HG03196 (cell line): ENCODE measurements at regions not wholly inside any gene's neighbourhood (a gene's known extent, or its start where the extent isn't known, plus 50 kb on each side); places are given as distances from the start of the nearest gene placed in this dataset.

ENCODE experiments used
- ATAC-seq: cut with Tn5 transposase; IDR thresholded peaks from one replicate; pipeline ENCODE4 v1.9.1; 2021; ENCODE audit not compliant: unreplicated experiment

GRCh38 chr3:107992976-107993684 lies 97.7 kb downstream of the CD47 start:
- no peak for ATAC-seq

GRCh38 chr3:107990926-107991325 lies 99.9 kb downstream of the CD47 start:
- ATAC-seq = no peak

GRCh38 chr3:107990433-107990832 lies 100.4 kb downstream of the CD47 start:
- no peak for ATAC-seq

- ATAC-seq = no peak
Measured at GRCh38 chr3:107989661-107990060, 101.2 kb downstream of the CD47 start.

- ATAC-seq = no peak
Measured at GRCh38 chr3:107988460-107989175, 102.2 kb downstream of the CD47 start.

- no peak for ATAC-seq
Measured at GRCh38 chr3:107987036-107987939, 103.5 kb downstream of the CD47 start.

- ATAC-seq = no peak
Measured at GRCh38 chr3:107986505-107986904, 104.3 kb downstream of the CD47 start.

- ATAC-seq = peak; percentile 99
Measured at GRCh38 chr3:107985496-107985895, 105.3 kb downstream of the CD47 start.

GRCh38 chr3:107983247-107983646 lies 107.6 kb downstream of the CD47 start:
- ATAC-seq = no peak

- no peak for ATAC-seq
Measured at GRCh38 chr3:107982165-107982564, 108.7 kb downstream of the CD47 start.

- no peak for ATAC-seq
Measured at GRCh38 chr3:107981471-107982111, 109.2 kb downstream of the CD47 start.

GRCh38 chr3:107979538-107979937 lies 111.3 kb downstream of the CD47 start:
- no peak for ATAC-seq

GRCh38 chr3:107978131-107979055 lies 112.4 kb downstream of the CD47 start:
- ATAC-seq = no peak

- no peak for ATAC-seq
Measured at GRCh38 chr3:107977221-107978130, 113.4 kb downstream of the CD47 start.

GRCh38 chr3:107976202-107976800 lies 114.5 kb downstream of the CD47 start:
- ATAC-seq = no peak

GRCh38 chr3:107975529-107976201 lies 115.2 kb downstream of the CD47 start:
- ATAC-seq = no peak

GRCh38 chr3:107973961-107974360 lies 116.9 kb downstream of the CD47 start:
- no peak for ATAC-seq

GRCh38 chr3:107973152-107973551 lies 117.7 kb downstream of the CD47 start:
- no peak for ATAC-seq
